ENCODE measurements at regions not wholly inside any gene's neighbourhood (a gene's known extent, or its start where the extent isn't known, plus 50 kb on each side); places are given as distances from the start of the nearest gene placed in this dataset.

- DNase-seq (ENCODE audit: low spot score) = no peak
Measured at GRCh38 chr13:79081942-79082341, 324.1 kb downstream of the RBM26 start.

GRCh38 chr13:79079351-79079839 is 326.7 kb downstream of the RBM26 start:
- DNase-seq (ENCODE audit: low spot score) = no peak

- DNase-seq (ENCODE audit: low spot score) = no peak
Measured at GRCh38 chr13:79075703-79076102, 330.4 kb downstream of the RBM26 start.

GRCh38 chr13:79070343-79070974 is 335.6 kb downstream of the RBM26 start:
- no peak for DNase-seq (ENCODE audit: low spot score)

GRCh38 chr13:79062291-79062690 is 343.8 kb downstream of the RBM26 start:
- no peak for DNase-seq (ENCODE audit: low spot score)

GRCh38 chr13:79060216-79060615 is 345.8 kb downstream of the RBM26 start:
- DNase-seq (ENCODE audit: low spot score) = no peak

GRCh38 chr13:79056706-79057105 is 349.3 kb downstream of the RBM26 start:
- DNase-seq (ENCODE audit: low spot score) = no peak

GRCh38 chr13:79051472-79051871 is 354.6 kb downstream of the RBM26 start:
- no peak for DNase-seq (ENCODE audit: low spot score)

GRCh38 chr13:79044415-79044814 is 361.6 kb downstream of the RBM26 start:
- DNase-seq (ENCODE audit: low spot score) = no peak

- no peak for DNase-seq (ENCODE audit: low spot score)
Measured at GRCh38 chr13:79043208-79043607, 362.8 kb downstream of the RBM26 start.

- no peak for DNase-seq (ENCODE audit: low spot score)
Measured at GRCh38 chr13:79037197-79037596, 368.9 kb downstream of the RBM26 start.

GRCh38 chr13:79034341-79034740 is 371.7 kb downstream of the RBM26 start:
- DNase-seq (ENCODE audit: low spot score) = no peak

GRCh38 chr13:79030513-79030912 is 371.6 kb upstream of the OBI1 start:
- no peak for DNase-seq (ENCODE audit: low spot score)

GRCh38 chr13:79018166-79018565 is 359.2 kb upstream of the OBI1 start:
- no peak for DNase-seq (ENCODE audit: low spot score)

GRCh38 chr13:79011179-79011578 is 352.2 kb upstream of the OBI1 start:
- no peak for DNase-seq (ENCODE audit: low spot score)

- DNase-seq (ENCODE audit: low spot score) = no peak
Measured at GRCh38 chr13:79003989-79004898, 345.3 kb upstream of the OBI1 start.

GRCh38 chr13:78999494-78999893 is 340.5 kb upstream of the OBI1 start:
- no peak for DNase-seq (ENCODE audit: low spot score)

- DNase-seq (ENCODE audit: low spot score) = no peak
Measured at GRCh38 chr13:78998630-78999315, 339.8 kb upstream of the OBI1 start.

GRCh38 chr13:78997902-78998629 is 339.1 kb upstream of the OBI1 start:
- DNase-seq (ENCODE audit: low spot score) = no peak

- no peak for DNase-seq (ENCODE audit: low spot score)
Measured at GRCh38 chr13:78993792-78994191, 334.8 kb upstream of the OBI1 start.

GRCh38 chr13:78981913-78982312 is 323.0 kb upstream of the OBI1 start:
- no peak for DNase-seq (ENCODE audit: low spot score)

GRCh38 chr13:78979349-78979748 is 320.4 kb upstream of the OBI1 start:
- no peak for DNase-seq (ENCODE audit: low spot score)

Data from AG08396 (cell line).